WI38 (cell line): ENCODE measurements at regions not wholly inside any gene's neighbourhood (a gene's known extent, or its start where the extent isn't known, plus 50 kb on each side); places are given as distances from the start of the nearest gene placed in this dataset.

ENCODE experiments used
- H3K4me3 ChIP-seq: 2 replicates; pipeline ENCODE4 v1.5.1; 2011; ENCODE audit warnings: low read depth, mild to moderate bottlenecking, control low read depth, low read length
- TF ChIP-seq, protein P1 (sequence below): IDR thresholded peaks from 2 replicates; pipeline ENCODE4 v1.5.1; 2012; ENCODE audit warnings: low read depth, mild to moderate bottlenecking, control low read depth, low read length

DNA sequence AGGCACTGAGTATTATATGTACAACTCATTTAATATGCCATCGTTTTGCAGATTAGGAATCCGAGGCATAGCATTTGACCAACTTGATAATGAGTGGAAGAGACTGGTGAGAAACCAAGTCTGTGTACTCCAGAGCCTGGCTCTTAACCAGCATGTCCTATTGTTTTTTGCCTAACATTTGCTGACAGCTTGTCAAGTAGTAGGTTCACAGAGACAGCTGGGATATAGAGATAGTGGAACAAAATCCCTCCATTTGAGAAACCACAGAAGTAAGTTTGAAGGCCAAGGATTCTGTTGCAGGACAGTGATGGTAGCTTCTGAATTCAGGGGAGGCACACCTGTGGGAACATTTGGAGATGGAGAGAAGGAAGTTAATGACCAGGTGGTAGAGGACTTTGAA, 206.9 kb upstream of the PRPS1L1 start:
- H3K4me3 ChIP-seq, result no peak overlapping the region
- TF ChIP-seq, protein P1, sequence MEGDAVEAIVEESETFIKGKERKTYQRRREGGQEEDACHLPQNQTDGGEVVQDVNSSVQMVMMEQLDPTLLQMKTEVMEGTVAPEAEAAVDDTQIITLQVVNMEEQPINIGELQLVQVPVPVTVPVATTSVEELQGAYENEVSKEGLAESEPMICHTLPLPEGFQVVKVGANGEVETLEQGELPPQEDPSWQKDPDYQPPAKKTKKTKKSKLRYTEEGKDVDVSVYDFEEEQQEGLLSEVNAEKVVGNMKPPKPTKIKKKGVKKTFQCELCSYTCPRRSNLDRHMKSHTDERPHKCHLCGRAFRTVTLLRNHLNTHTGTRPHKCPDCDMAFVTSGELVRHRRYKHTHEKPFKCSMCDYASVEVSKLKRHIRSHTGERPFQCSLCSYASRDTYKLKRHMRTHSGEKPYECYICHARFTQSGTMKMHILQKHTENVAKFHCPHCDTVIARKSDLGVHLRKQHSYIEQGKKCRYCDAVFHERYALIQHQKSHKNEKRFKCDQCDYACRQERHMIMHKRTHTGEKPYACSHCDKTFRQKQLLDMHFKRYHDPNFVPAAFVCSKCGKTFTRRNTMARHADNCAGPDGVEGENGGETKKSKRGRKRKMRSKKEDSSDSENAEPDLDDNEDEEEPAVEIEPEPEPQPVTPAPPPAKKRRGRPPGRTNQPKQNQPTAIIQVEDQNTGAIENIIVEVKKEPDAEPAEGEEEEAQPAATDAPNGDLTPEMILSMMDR, result no peak

GRCh38 chr7:18235819-18236218, 208.2 kb upstream of the PRPS1L1 start:
- H3K4me3 ChIP-seq, result no peak overlapping the region
- TF ChIP-seq, protein P1, result no peak

DNA sequence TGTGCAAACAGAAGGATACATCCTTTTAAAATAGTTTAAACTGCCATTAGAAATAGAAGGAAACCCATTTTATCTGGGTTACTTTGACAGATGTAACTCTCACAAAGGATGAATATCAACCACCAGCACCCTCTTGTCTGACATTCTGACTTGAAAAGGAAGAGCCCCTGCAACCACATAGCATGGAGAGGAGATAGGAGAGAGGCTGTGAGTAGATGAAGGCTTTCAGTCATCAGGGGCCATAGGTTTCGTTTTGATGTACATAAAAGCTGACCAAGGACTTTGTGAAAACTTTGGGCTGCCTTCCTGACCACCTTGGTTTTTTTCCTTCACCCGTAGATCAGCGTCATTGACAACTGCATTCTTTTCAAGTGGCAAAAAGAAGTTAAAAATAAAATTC, 211.6 kb upstream of the PRPS1L1 start:
- TF ChIP-seq, protein P1, result no peak
- no peak overlapping the region for H3K4me3 ChIP-seq

GRCh38 chr7:18241543-18242231, 214.0 kb upstream of the PRPS1L1 start:
- TF ChIP-seq, protein P1, result no peak
- no peak overlapping the region for H3K4me3 ChIP-seq

- no peak overlapping the region for H3K4me3 ChIP-seq
- TF ChIP-seq, protein P1, result no peak
Measured at GRCh38 chr7:18243731-18244130, 216.1 kb upstream of the PRPS1L1 start.

DNA sequence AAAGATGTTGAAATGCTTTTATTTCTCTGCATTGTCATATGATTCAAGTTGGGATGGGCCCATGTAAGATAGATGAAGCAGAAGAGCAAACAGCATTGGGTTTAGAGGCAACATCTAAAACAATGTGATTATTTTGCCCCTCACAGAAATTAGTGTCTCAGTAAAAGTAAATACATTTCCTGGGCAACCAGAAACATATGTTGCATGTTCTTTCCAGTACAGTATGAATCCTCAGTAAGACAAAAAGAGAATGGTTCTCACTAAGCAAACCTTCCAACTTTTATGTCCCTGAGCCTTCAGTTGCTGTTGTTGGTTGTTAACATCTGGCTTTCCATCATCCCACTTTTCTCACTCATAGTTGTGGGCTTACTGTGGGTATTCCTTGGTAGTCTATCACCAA, 222.5 kb upstream of the PRPS1L1 start:
- TF ChIP-seq, protein P1, result no peak
- no peak overlapping the region for H3K4me3 ChIP-seq

DNA sequence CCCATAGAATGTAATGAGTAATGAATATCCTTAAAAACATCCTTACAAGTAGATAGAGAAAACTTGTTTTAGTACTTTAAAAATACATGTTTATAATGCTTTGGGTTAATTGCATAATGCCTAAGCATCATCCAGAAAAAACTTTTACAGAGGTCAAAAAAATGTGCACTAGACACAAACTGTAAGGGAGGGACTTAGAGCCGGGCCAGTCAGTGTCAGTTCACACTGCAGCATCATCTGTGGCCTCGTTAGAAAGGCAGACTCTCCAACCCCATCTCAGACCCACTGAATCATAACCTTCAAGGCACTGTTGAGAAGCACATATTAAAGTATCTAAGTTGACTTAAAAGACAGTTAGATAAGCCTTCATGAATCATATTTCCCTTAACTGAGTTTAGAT, 230.1 kb upstream of the PRPS1L1 start:
- TF ChIP-seq, protein P1, result no peak
- no peak overlapping the region for H3K4me3 ChIP-seq
